Posterior vena cava (tissue), 2 donors: ENCODE measurements at regions not wholly inside any gene's neighbourhood (a gene's known extent, or its start where the extent isn't known, plus 50 kb on each side); places are given as distances from the start of the nearest gene placed in this dataset.

Experiments
- DNase-seq: peaks from one replicate; pipeline ENCODE4 v3.0.0-alpha.2; 2020; ENCODE audit warnings: low spot score
- intact Hi-C, 2 donors: fragments of 100-400 bp; cut with DNase I; formaldehyde crosslinking; loops; one replicate each; pipeline versions ENCODE4 v1.14.1 to v1.14.2; 2022 to 2023
- donor health status: DM: yes; HTN: yes; CAD: no.
- donor health status: DM: yes; HTN: yes; CAD: no.

DNA sequence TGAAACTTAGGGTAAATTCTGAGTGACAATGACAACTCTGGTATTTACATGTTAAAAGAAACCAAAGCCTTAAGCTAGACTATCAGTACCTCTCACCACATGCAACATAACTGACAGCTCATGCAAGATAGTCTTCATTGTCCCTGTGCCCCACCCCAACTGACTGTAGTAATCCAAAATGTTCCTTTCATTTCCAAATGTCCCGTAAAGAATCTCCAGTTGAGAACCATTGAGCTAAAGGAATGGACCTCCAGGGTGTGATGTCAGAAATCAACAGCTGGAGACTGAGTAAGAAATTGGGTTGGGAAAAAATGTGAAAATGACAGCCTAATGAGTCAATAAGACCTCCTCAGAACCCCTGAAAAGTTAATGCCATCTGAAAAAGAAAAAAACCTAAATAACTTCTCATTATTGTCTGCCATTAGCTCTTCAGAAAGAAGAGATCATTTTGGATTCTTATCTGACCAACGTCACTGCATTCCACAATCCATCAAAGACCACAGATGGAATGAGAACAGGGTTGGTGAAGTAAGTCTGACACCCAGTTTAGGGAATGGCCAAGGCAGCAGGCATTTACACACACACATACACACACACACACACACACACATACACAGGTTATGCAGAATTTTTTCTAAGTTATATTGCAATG lies 51.7 kb upstream of the ACVR2A start:
- intact Hi-C loops = no loop called here
- DNase-seq = no peak

DNA sequence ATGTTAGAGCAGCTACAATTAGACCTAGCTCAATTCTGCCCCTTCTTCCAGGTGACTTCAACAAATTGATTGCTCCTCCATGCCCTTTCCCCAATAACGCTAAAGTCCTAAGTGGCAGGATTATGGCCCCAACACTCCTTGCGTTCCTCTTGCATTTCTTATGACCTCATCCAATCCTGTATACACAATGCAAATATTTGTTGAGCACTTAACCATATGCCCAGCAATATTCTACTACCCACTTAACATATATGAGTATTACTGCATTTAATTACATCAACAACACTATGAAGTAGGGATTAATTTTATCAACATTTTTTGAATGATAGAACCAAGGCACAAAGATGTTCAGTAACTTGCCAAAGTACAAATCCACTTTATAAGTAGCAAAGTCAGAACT lies 54.2 kb upstream of the ACVR2A start:
- DNase-seq = no peak
- intact Hi-C loops = no loop called here

DNA sequence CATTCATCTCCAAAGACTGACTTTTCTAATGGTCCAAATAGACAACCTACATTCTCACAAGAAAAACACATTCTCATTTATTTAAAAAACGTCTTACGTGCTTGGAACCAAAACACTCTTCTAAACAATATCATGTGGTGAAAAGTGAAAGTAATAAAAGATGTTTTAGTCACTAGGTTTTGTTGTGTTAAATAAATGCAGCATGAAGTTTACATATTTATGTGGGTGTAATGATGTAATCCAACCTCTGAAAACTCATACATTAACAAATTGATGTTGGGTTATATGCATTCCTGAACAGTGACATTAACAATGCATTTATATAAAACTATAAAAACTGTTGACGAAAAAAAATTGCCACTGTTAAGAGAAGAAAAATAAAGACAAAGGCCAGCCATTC lies 55.1 kb upstream of the ACVR2A start:
- intact Hi-C loops = no loop called here
- no peak for DNase-seq

DNA sequence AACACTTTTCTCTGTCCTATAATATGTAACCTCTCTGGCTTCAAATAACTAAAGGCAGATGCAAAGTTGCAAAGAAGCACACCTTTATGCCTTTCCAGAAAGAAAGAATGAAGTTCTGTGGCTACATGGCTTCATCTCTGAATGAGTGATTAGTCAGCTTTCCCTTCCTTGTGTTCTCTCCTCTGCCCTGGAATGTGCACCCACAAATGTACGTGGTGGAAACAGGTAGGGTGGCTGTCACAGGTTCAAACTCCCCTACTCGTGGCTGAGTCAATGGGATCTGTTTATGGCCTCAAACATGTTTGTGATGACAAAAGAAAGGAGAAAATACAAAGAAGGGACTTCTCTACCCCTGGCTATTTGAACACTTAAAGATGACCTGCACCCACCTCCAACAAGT lies 55.5 kb upstream of the ACVR2A start:
- intact Hi-C loops = no loop called here
- DNase-seq = no peak

DNA sequence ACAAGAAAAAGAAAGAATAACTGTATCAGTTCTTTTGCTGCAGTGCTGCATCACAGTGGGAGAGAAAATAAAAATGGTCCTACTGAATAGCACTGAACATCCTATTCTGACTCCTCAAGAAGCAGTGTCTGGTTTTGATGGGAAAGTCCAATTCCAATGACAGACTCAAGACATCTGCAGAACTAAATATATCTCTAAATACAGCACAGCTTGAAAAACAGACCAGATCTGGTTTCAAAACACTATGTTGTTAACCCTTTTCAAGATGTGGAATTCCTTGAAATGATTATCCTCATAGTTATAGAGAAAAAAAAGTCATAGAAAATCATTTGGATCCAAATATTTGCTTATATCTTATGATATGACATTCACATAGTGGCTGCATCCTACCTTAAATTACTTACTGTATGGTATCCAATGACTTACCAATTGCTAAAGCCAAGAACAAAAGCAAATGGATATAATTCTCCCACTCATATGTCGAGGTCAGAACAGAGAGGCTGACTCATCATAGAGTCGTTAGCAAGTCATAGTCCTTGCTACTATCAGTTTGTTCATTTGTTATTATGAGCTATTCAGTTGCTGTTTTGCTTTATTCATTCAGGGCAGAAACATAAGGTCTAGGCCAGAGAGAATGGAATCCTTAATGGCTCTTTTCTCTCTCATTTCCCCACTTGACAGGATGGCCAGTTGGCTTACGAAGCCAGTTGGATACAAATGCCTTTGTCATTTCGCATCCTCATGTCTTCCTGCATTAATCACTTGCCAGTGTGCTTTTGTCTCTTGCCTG lies 62.5 kb upstream of the ACVR2A start:
- no peak for DNase-seq
- intact Hi-C loops = no loop called here

DNA sequence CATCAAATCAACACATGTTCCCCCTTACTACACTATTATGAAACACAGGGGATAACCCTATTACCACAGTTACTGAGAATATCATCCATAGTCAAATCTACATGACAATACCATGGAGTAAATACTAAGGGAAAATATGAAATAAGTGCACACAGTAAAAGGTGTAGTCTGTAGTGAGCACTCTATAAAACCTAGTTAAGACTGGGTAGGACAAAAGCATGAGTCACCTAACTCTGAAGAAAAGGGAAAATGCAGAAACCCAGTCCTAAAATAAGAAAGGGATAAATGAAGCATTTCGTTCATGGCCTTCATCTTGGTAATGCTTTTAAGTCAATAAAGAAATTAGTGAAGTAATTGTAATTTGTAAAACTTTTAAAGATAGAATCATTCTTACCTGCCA lies 65.4 kb upstream of the ACVR2A start:
- DNase-seq = no peak
- intact Hi-C loops = loop anchor here in 1 of 2 donors (5.0 kb wide), 1 partner anchor 262 kb away; no protein-coding TSS in a partner anchor

DNA sequence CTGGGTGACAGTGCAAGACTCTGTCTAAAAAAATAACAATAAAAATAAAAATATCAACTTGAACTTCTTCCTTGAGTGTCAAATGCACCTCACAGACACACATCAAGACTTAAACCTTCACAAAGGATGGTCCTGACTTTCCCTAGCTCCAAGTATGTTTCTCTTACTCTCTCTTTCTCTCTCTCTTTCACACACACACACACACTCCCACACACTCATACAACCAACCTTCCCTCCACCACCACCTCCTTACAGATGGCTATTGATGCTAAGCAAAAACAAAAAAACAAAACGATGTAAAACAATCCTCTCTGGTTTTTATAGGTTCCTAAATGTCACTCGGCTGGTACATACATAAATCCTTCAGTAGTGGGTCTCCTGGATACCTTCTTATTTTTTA lies 67.4 kb upstream of the ACVR2A start:
- intact Hi-C loops = loop anchor here in 1 of 2 donors (5.0 kb wide), 1 partner anchor 260 kb away; no protein-coding TSS in a partner anchor
- DNase-seq = no peak

DNA sequence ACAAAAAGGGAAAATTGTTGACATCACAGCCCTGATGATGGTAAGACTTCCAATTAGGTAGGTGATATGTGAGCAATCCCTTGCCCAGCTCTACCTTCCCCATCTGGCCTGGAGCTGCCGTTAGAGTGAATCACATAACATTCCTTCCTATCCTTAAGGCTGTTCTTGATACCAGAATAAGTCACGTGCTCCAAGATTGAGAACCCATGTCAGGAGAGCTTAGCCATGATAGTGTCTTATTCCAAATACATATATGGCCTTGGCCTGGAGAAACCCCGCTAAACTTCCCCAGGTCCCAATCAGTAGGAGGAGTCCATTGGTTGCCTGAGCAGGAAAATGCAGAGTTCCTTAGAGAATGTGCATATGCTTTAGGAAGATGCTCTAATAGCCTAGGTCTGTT lies 70.0 kb upstream of the ACVR2A start:
- no peak for DNase-seq
- intact Hi-C loops = loop anchor here in 1 of 2 donors (5.0 kb wide), 1 partner anchor 258 kb away; no protein-coding TSS in a partner anchor

DNA sequence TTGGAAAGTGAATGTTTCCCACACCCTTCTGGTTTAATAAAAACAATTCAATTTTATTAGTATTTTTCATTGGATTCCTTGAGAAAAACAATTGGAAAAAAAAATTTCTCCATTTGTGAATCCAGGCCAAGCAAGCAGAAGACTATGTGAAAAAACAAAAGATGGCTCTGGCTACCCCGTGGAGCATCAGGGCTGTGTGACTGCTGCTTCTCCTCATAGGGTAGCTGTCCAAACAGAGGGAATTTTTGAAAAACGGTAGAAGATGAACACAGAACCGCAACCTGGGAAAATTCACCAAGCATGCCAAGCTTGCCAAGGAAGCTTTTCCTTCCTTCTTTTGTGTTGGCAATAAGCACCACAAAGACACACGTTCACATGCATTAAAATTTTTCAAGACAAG lies 71.3 kb upstream of the ACVR2A start:
- no peak for DNase-seq
- intact Hi-C loops = no loop called here

DNA sequence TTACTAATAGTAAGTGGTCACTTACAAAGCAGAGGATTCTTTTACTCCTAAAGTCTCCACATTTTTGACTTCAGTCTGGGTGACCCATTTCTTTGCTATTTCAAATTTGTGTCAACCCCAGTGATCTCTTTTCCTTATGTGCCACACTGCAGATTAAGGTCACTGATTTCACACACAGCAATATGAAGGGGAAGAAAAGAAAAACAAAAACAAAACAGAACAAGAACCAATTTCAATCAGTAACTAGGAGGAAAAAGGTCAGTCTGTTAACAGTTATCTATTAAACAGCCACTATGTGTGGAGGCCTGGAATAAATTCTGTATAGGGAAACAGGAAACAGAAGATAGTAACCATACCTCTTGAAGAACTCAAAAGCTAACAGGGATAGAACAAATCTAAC lies 72.0 kb upstream of the ACVR2A start:
- no peak for DNase-seq
- intact Hi-C loops = no loop called here

DNA sequence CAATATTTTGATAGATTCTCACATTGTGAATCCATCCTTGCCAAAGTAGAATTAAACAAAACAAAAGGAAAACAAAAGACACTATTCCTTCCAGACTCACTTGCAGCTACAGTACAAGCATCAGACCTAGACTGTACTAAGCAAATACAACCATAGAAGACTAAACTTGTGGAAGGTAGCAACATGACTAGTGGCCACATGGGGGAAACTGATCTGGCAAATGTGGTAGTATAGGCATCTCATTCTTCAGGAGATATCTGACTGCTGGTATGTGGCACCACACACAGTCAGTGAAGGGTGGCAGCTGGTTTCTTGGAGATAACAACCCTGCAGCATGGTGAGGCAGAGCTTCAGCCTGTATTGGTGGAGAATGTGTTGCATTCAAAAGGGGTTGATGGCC lies 81.0 kb upstream of the ACVR2A start:
- no peak for DNase-seq
- intact Hi-C loops = no loop called here

DNA sequence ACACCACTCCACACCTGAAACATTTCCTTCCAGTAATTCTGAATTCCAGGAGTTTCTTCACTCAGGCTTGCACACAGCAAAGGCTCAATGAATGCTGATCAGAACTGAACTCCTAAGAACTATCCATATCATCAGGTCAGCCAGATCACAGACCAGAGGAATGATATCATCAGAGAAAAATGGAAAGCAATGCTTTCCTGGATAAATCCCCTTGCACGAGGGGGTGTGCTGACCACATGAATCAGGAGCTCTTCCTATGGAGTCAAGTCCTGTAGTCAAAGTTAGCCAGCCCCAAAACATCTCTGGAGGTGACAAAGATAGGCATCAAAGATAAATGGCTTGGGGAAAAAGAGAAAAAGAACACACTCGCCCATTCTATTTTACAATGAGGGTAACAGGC lies 83.8 kb upstream of the ACVR2A start:
- no peak for DNase-seq
- intact Hi-C loops = no loop called here

DNA sequence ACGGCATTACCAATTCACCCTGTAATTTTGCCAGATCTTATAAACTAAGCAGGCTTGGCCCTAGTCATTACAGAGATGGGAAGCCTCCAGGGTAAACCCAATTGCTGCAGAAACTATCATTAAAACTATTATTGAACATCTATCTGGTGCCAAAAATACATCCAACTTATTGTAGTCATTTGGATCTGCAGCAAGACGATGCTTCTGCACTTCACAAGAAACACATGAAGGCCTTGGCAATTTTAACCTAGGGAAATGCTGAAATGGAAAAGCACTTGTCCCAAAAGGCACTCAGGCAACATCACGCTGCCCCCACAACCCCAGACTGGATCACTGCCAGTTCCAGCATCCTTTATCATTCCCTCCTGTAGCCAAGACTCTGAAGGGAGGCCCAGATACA lies 85.3 kb upstream of the ACVR2A start:
- DNase-seq = no peak
- intact Hi-C loops = no loop called here

DNA sequence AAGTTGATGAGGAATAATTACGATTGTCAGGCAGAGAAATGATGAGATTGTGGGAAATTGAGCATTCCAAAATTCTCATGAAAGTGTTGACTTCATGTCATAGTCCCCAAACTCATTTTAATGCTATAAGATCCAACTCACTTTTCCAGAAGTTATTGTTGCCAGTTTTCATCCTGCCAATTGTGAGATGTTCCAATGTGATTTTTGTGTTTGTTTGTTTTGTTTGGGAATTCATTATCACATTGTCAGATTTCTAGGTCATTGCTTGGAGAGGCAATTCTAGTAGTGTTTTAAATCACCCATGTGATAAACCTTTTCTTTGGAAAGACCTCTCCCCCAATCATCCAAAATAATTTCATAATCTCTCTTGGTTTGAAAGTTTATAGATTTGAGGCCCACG lies 86.0 kb upstream of the ACVR2A start:
- no peak for DNase-seq
- intact Hi-C loops = no loop called here

DNA sequence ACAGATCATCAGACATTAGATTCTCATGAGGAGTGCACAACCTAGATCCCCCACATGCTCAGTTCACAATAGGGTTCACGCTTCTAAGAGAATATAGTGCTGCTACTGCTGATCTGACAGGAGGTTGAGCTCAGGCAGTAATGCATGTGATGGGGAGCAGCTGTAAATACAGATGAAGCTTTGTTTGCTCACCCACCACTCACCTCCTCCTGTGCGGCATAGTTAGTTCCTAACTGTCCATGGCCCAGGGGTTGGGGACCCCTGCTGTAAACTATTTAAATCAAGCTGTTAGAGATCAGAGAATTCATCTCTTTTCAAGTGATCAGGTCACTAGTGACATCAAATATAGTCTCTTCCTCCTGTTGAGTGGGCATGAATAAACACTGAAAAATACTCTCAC lies 88.8 kb upstream of the ACVR2A start:
- DNase-seq = no peak
- intact Hi-C loops = no loop called here

DNA sequence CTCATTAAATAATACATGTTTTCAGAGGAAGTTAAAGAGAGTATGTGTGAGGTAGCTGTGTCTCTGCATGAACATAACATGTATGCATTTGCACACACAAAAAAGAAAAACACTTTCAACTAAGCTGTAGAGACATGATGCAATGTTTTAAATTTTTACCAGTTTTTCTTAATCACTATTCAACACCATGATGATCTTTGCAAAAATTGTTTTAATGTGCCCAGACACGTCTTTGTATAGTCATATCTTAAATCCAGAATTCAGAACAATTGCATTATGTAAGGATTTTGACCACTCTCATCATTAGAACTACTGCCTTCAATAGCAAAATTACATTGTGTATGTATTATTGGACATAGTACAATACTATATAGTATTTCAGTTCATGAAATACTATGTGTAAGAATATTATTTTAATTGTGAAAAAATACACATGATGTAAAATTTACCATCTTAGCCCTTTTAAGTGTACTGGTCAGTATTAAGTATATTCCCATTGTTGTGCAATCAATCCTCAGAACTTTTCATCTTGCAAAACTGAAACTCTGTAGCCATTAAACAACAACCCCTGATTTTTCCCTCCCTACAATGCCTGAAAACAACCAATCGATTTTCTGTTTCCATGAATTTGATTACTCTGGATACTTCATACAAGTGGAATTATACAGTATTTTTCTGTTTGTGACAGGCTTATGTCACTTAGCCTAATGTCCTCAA lies 104.5 kb upstream of the ACVR2A start:
- DNase-seq = no peak
- intact Hi-C loops = no loop called here

DNA sequence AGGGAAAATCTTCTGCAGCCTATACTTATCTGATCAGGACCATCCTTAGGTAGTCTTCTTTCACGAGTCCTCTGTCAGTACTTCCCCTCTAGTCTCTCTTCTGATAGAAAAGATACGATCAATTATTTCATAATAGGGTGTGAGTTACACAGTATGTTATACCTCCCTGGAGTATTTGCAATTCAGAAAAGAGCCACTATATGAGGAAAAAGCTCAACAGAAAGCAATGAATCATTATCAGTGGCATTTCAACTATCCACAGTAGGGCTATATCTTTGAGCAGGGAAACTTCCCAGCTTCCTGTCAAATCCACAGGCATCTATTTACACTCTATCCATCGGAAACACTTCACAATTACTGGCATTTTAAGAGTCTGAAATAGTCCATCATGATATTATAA lies 105.3 kb upstream of the ACVR2A start:
- intact Hi-C loops = no loop called here

DNA sequence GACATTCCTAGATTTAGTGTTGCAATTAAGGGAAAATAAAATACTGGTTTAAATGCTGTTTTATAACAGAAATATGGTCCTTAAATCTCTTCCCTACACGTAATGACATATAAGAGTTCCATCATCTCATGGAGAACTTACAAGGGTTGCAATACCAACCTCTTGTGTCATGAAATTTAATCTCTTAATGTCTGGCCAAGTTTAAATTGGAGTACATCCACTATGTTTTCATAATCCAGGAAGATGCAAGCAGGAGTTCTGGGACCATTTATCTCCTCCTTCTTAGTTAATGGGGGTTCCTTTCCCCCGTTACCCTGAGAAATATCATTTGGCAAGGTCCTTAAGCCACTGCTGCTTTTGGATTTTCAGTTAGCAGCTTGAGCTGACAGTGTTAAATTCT lies 126.0 kb upstream of the ACVR2A start:
- no peak for DNase-seq
- intact Hi-C loops = no loop called here

More for the DNA sequence above, 105.3 kb upstream of the ACVR2A start:
- DNase-seq = no peak

DNA sequence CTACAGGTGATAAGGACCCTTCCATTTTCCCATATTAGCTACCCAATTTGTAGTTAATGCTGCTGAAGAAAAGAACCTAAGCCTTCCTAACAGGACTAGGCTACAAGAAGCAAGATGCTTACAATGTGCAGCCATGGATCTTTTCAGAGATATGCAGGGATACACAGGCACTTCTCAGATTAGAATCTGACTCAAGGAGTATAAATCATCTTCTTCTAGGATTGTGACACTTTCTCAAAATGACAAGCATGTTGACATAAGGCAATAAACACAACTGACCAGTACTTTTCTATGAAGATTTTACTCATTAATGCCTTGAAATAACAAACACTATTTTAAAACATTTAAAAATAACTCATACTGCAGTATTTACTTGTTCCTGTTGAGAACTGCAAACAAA lies 127.9 kb upstream of the ACVR2A start:
- intact Hi-C loops = no loop called here

DNA sequence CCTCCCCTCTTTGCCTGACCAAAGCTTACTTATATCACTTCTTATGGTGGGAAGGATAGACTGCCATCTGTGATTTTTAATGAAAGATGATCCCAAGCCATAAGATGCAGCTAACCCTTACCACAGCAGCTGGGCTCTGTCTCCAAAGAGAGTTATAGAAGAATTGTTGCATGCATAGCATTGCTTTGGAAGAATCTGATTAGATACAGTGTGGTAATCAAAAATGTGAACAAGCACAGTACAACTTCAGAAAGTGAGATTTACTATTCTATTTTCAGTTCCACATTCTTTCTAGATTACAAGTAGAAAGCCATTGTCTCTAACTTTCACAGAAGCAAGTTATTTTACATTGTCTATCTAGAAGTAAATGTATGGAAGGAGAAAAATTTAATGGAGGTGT lies 129.0 kb upstream of the ACVR2A start:
- no peak for DNase-seq
- intact Hi-C loops = no loop called here

More for the DNA sequence above, 127.9 kb upstream of the ACVR2A start:
- DNase-seq = no peak
